C4-2B (cell line): ENCODE measurements at regions not wholly inside any gene's neighbourhood (a gene's known extent, or its start where the extent isn't known, plus 50 kb on each side); places are given as distances from the start of the nearest gene placed in this dataset.

ENCODE experiments used
- H3K27ac ChIP-seq: fragments of 450-650 bp; 2 replicates; pipeline ENCODE4 v1.5.1; 2017
- CTCF ChIP-seq: fragments of 450-650 bp; conservative IDR thresholded peaks from 2 replicates; pipeline ENCODE4 v1.5.1; 2017; ENCODE audit warnings: mild to moderate bottlenecking
- ZFX ChIP-seq: fragments of 450-650 bp; IDR thresholded peaks from 2 replicates; pipeline ENCODE4 v1.6.1; 2017

- no peak overlapping the region for H3K27ac ChIP-seq
- TF ChIP-seq ZFX = no peak
- TF ChIP-seq CTCF = no peak
Observed at GRCh38 chr1:30417701-30418046, 305.7 kb downstream of the MATN1 start.

- H3K27ac ChIP-seq = no peak overlapping the region
- no peak for TF ChIP-seq CTCF
- no peak for TF ChIP-seq ZFX
Observed at GRCh38 chr1:30417001-30417700, 306.2 kb downstream of the MATN1 start.

GRCh38 chr1:30416221-30416820 is 307.1 kb downstream of the MATN1 start:
- TF ChIP-seq CTCF = no peak
- no peak for TF ChIP-seq ZFX

GRCh38 chr1:30415171-30415940 is 308.0 kb downstream of the MATN1 start:
- TF ChIP-seq CTCF = no peak
- no peak for TF ChIP-seq ZFX
- no peak overlapping the region for H3K27ac ChIP-seq

More at GRCh38 chr1:30416221-30416820, 307.1 kb downstream of the MATN1 start:
- no peak overlapping the region for H3K27ac ChIP-seq

DNA sequence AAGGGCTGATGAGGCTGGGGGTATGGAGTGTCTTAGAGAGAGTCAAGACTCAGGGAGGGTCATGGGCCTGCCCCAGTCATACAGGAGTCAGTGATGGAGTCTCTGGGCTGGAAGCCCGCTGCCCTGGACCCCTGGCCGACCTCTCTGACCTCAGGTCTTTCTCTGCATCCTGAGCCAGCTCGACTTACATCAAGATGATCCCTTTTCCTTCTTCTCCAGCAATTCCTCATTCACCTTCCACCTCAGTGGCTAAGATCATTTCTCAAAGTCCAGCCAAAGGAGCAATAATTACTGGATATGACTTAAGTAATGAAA is 308.6 kb downstream of the MATN1 start:
- TF ChIP-seq CTCF = no peak
- no peak for TF ChIP-seq ZFX
- H3K27ac ChIP-seq = no peak overlapping the region

DNA sequence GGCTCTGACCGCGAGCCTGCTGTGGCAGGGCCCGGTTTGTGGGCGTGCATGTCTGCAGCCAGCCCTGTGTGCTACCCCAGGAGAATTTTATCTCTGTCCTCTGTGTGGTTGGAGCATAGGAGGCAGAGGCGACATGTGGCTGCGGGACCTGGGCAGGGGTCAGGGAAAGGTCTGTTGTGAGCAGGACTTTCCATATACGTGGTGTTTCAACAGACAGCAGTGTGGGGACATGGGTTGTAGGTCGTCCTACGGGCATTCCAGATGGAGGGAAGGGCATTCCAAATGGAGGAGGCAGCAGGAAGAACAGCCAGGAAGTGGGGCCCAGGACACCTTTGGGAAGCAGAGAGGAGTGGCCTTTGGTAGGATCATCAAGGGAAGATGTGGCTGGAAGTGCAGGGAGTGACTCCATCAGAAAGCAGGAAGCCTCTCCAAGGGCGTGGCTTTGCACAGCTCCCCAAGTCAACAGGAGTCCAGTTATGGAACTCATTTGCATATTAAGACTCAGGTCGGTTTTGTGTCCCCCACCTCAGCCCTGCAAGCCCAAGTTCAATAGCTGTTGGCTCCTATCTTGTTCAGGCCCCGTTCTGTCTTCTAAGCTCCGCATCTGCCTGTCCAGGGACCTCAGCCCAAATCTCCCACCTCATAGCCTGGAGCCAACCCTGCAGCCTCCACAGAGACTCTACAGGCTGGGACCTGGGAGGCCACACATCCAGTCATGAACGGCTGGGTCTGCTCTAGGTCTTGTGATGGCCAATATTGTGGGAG is 309.1 kb downstream of the MATN1 start:
- H3K27ac ChIP-seq = no peak overlapping the region
- TF ChIP-seq CTCF (no peak), ZFX (no peak)
